ENCODE measurements at regions not wholly inside any gene's neighbourhood (a gene's known extent, or its start where the extent isn't known, plus 50 kb on each side); places are given as distances from the start of the nearest gene placed in this dataset.

DNA sequence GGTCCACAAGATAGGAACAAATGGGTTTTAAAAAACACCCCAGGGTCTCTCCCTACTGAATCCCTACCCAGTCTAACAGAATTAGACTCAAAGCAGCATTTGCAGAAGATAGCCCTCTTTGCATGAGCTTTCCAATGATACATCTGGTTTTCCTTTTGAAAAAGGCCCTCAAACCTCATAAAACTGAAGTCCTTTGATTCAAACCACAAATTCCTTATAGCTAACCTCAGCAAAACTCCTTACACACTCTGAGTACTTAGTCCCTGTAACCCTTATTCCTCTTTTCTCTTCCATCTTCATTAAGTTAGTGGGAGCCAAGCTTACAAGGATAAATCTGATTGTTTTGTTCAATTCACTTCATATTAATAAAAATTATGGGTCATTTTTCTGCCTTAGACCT lies 90.5 kb upstream of the TNC start:
- no peak overlapping the region for H3K4me3 ChIP-seq (ENCODE audit: low read depth in 1 of 2, low read length in 2 of 2)
- no peaks in the 10 kb centered on the region for H3K4me1 ChIP-seq (ENCODE audit: control insufficient read depth in 2 of 2, insufficient read depth in 2 of 2, low read length in 1 of 2)

DNA sequence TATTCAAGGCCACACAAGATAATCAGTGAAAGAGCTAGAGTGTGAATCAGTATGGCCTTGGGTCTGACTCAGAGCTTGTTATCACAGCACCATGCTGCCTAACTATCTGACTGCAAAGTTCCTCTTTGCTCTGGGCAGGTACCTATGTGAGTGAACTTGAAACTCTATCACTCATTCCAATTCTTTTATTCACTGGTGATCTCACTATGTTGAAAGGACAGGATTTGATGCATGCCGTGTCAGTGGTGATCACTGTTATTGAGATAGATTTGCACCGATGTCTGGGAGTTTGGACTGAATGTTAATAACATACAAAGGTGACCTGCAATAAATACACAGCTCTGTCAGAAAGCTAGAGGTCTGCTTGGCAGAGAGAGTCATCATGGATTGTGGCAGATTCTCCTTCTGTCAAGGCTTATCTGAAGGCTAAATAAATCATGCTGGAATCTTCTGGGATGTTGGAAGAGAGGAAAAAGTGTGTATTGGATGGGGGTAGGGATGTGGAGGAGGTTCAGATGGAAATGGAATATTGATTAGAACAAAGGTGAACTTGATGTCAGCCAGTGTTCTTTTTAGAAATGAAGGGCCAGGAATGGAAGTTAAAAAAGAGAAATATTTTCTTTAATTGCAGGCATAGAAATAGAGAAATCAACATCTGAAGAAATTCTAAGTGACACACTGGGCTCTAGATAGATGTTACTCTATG lies 91.8 kb upstream of the TNC start:
- Histone ChIP-seq H3K4me1 (ENCODE audit: control insufficient read depth in 2 of 2, insufficient read depth in 2 of 2, low read length in 1 of 2) (no peaks in the 10 kb centered on the region), H3K27ac (ENCODE audit: low read depth in 2 of 2, low read length in 1 of 2) (no peak overlapping the region), H3K27me3 (ENCODE audit: control insufficient read depth in 1 of 2, insufficient read depth in 2 of 2, low read length in 2 of 2) (no peaks in the 10 kb centered on the region), H3K9me3 (ENCODE audit: control insufficient read depth in 2 of 2, insufficient read depth in 1 of 2, low read depth in 1 of 2, low read length in 1 of 2) (no peaks in the 10 kb centered on the region), H3K4me3 (ENCODE audit: low read depth in 1 of 2, low read length in 2 of 2) (no peak overlapping the region), H3K36me3 (ENCODE audit: control insufficient read depth in 2 of 2, insufficient read depth in 2 of 2, low read length in 1 of 2) (no peaks in the 10 kb centered on the region)
- WGBS, 2 donors: 18 to 43% methylated on average over 2 of the region's 2 CpGs

More for the DNA sequence above, 90.5 kb upstream of the TNC start:
- no peak overlapping the region for H3K27ac ChIP-seq (ENCODE audit: low read depth in 2 of 2, low read length in 1 of 2)
- H3K27me3 ChIP-seq (ENCODE audit: control insufficient read depth in 1 of 2, insufficient read depth in 2 of 2, low read length in 2 of 2): no peaks in the 10 kb centered on the region
- no peaks in the 10 kb centered on the region for H3K36me3 ChIP-seq (ENCODE audit: control insufficient read depth in 2 of 2, insufficient read depth in 2 of 2, low read length in 1 of 2)
- no peaks in the 10 kb centered on the region for H3K9me3 ChIP-seq (ENCODE audit: control insufficient read depth in 2 of 2, insufficient read depth in 1 of 2, low read depth in 1 of 2, low read length in 1 of 2)

- H3K36me3 ChIP-seq (ENCODE audit: control insufficient read depth in 2 of 2, insufficient read depth in 2 of 2, low read length in 1 of 2): no peaks in the 10 kb centered on the region
- no peak overlapping the region for H3K4me3 ChIP-seq (ENCODE audit: low read depth in 1 of 2, low read length in 2 of 2)
- H3K27ac ChIP-seq (ENCODE audit: low read depth in 2 of 2, low read length in 1 of 2): no peak overlapping the region
- no peaks in the 10 kb centered on the region for H3K9me3 ChIP-seq (ENCODE audit: control insufficient read depth in 2 of 2, insufficient read depth in 1 of 2, low read depth in 1 of 2, low read length in 1 of 2)
- H3K4me1 ChIP-seq (ENCODE audit: control insufficient read depth in 2 of 2, insufficient read depth in 2 of 2, low read length in 1 of 2): no peaks in the 10 kb centered on the region
- 88 to 96% methylated on average over 2 of the region's 2 CpGs for WGBS, 2 donors
- H3K27me3 ChIP-seq (ENCODE audit: control insufficient read depth in 1 of 2, insufficient read depth in 2 of 2, low read length in 2 of 2): no peaks in the 10 kb centered on the region
Measured at GRCh38 chr9:115210699-115211098, 92.7 kb upstream of the TNC start.

GRCh38 chr9:115211413-115212124 lies 93.6 kb upstream of the TNC start:
- no peak overlapping the region for H3K4me3 ChIP-seq (ENCODE audit: low read depth in 1 of 2, low read length in 2 of 2)
- no peaks in the 10 kb centered on the region for H3K9me3 ChIP-seq (ENCODE audit: control insufficient read depth in 2 of 2, insufficient read depth in 1 of 2, low read depth in 1 of 2, low read length in 1 of 2)
- WGBS, 2 donors: 53 to 65% methylated on average over 3 of the region's 3 CpGs
- H3K36me3 ChIP-seq (ENCODE audit: control insufficient read depth in 2 of 2, insufficient read depth in 2 of 2, low read length in 1 of 2): no peaks in the 10 kb centered on the region
- H3K27me3 ChIP-seq (ENCODE audit: control insufficient read depth in 1 of 2, insufficient read depth in 2 of 2, low read length in 2 of 2): no peaks in the 10 kb centered on the region
- H3K27ac ChIP-seq (ENCODE audit: low read depth in 2 of 2, low read length in 1 of 2): no peak overlapping the region
- no peaks in the 10 kb centered on the region for H3K4me1 ChIP-seq (ENCODE audit: control insufficient read depth in 2 of 2, insufficient read depth in 2 of 2, low read length in 1 of 2)

DNA sequence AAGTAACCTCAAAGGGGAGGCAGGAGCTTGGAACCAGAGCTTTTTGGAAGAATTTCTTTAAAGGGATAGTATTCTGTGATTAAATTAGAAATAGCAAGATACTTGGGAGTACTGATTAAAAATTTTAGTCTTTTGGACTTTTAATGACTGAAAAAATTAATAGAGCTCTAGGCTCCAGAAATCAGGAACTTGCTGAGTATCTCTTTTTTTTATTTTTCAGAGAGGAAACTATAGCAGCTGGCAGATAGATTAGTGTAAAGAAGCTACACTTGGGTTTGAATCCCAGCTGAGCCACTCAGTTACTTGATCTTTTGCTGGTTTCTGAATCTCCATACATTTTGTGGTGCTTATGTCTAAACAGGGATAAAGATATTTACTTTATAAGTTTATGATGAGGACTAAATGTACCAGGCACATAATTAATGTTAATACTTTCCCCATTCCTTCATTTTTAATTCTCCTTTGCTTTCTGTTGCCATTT lies 94.2 kb upstream of the TNC start:
- Histone ChIP-seq H3K4me1 (ENCODE audit: control insufficient read depth in 2 of 2, insufficient read depth in 2 of 2, low read length in 1 of 2) (no peaks in the 10 kb centered on the region), H3K27ac (ENCODE audit: low read depth in 2 of 2, low read length in 1 of 2) (no peak overlapping the region), H3K4me3 (ENCODE audit: low read depth in 1 of 2, low read length in 2 of 2) (no peak overlapping the region), H3K36me3 (ENCODE audit: control insufficient read depth in 2 of 2, insufficient read depth in 2 of 2, low read length in 1 of 2) (no peaks in the 10 kb centered on the region), H3K27me3 (ENCODE audit: control insufficient read depth in 1 of 2, insufficient read depth in 2 of 2, low read length in 2 of 2) (no peaks in the 10 kb centered on the region), H3K9me3 (ENCODE audit: control insufficient read depth in 2 of 2, insufficient read depth in 1 of 2, low read depth in 1 of 2, low read length in 1 of 2) (no peaks in the 10 kb centered on the region)

GRCh38 chr9:115212832-115213231 lies 94.9 kb upstream of the TNC start:
- WGBS, 2 donors: 62 to 75% methylated on average over 3 of the region's 3 CpGs
- H3K9me3 ChIP-seq (ENCODE audit: control insufficient read depth in 2 of 2, insufficient read depth in 1 of 2, low read depth in 1 of 2, low read length in 1 of 2): no peaks in the 10 kb centered on the region
- no peaks in the 10 kb centered on the region for H3K27me3 ChIP-seq (ENCODE audit: control insufficient read depth in 1 of 2, insufficient read depth in 2 of 2, low read length in 2 of 2)
- H3K4me3 ChIP-seq (ENCODE audit: low read depth in 1 of 2, low read length in 2 of 2): no peak overlapping the region
- no peak overlapping the region for H3K27ac ChIP-seq (ENCODE audit: low read depth in 2 of 2, low read length in 1 of 2)
- no peaks in the 10 kb centered on the region for H3K36me3 ChIP-seq (ENCODE audit: control insufficient read depth in 2 of 2, insufficient read depth in 2 of 2, low read length in 1 of 2)
- H3K4me1 ChIP-seq (ENCODE audit: control insufficient read depth in 2 of 2, insufficient read depth in 2 of 2, low read length in 1 of 2): no peaks in the 10 kb centered on the region

DNA sequence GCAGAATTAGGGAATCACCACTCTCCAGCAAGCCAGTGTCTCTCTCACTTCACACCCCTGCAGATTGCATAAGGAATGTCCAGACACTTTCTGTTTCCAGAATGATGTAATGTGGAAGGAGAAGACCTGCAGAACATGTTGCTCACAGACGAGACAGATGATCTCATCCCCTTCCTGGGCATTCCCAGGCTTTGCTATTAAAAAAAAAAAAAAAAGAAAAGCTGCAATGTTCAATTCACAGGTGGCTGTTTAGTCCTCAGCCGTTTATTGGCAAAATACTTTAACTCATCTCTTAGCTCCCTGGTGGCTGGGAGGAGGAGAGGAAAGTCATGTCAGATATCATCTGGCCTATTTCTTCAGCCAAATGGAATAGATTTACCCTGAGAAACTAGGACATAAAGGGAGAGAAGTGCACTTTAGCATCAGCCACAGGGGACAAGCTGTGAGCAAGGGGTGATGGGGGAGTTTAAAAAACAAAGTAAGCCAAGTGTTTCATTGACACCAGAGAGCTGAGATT lies 95.9 kb upstream of the TNC start:
- H3K27ac ChIP-seq (ENCODE audit: low read depth in 2 of 2, low read length in 1 of 2): no peak overlapping the region
- H3K36me3 ChIP-seq (ENCODE audit: control insufficient read depth in 2 of 2, insufficient read depth in 2 of 2, low read length in 1 of 2): no peaks in the 10 kb centered on the region
- H3K9me3 ChIP-seq (ENCODE audit: control insufficient read depth in 2 of 2, insufficient read depth in 1 of 2, low read depth in 1 of 2, low read length in 1 of 2): no peaks in the 10 kb centered on the region
- 4 to 9% methylated on average over 2 of the region's 2 CpGs for WGBS, 2 donors
- H3K27me3 ChIP-seq (ENCODE audit: control insufficient read depth in 1 of 2, insufficient read depth in 2 of 2, low read length in 2 of 2): no peaks in the 10 kb centered on the region
- H3K4me1 ChIP-seq (ENCODE audit: control insufficient read depth in 2 of 2, insufficient read depth in 2 of 2, low read length in 1 of 2): no peaks in the 10 kb centered on the region
- H3K4me3 ChIP-seq (ENCODE audit: low read depth in 1 of 2, low read length in 2 of 2): no peak overlapping the region

GRCh38 chr9:115216873-115217272 lies 98.9 kb upstream of the TNC start:
- WGBS, 2 donors: 86 to 90% methylated on average over 6 of the region's 6 CpGs
- Histone ChIP-seq H3K36me3 (ENCODE audit: control insufficient read depth in 2 of 2, insufficient read depth in 2 of 2, low read length in 1 of 2) (no peaks in the 10 kb centered on the region), H3K4me1 (ENCODE audit: control insufficient read depth in 2 of 2, insufficient read depth in 2 of 2, low read length in 1 of 2) (no peaks in the 10 kb centered on the region), H3K9me3 (ENCODE audit: control insufficient read depth in 2 of 2, insufficient read depth in 1 of 2, low read depth in 1 of 2, low read length in 1 of 2) (no peaks in the 10 kb centered on the region), H3K4me3 (ENCODE audit: low read depth in 1 of 2, low read length in 2 of 2) (no peak overlapping the region), H3K27me3 (ENCODE audit: control insufficient read depth in 1 of 2, insufficient read depth in 2 of 2, low read length in 2 of 2) (no peaks in the 10 kb centered on the region), H3K27ac (ENCODE audit: low read depth in 2 of 2, low read length in 1 of 2) (no peak overlapping the region)

- Histone ChIP-seq H3K27ac (ENCODE audit: low read depth in 2 of 2, low read length in 1 of 2) (no peak overlapping the region), H3K4me3 (ENCODE audit: low read depth in 1 of 2, low read length in 2 of 2) (no peak overlapping the region), H3K4me1 (ENCODE audit: control insufficient read depth in 2 of 2, insufficient read depth in 2 of 2, low read length in 1 of 2) (no peaks in the 10 kb centered on the region), H3K9me3 (ENCODE audit: control insufficient read depth in 2 of 2, insufficient read depth in 1 of 2, low read depth in 1 of 2, low read length in 1 of 2) (no peaks in the 10 kb centered on the region), H3K36me3 (ENCODE audit: control insufficient read depth in 2 of 2, insufficient read depth in 2 of 2, low read length in 1 of 2) (no peaks in the 10 kb centered on the region), H3K27me3 (ENCODE audit: control insufficient read depth in 1 of 2, insufficient read depth in 2 of 2, low read length in 2 of 2) (no peaks in the 10 kb centered on the region)
- WGBS, 2 donors: 59% methylated on average over 8 of the region's 8 CpGs
Measured at GRCh38 chr9:115220319-115221005, 102.5 kb upstream of the TNC start.

All from esophagus (tissue), 2 donors.